ENCODE measurements at regions not wholly inside any gene's neighbourhood (a gene's known extent, or its start where the extent isn't known, plus 50 kb on each side); places are given as distances from the start of the nearest gene placed in this dataset.

DNA sequence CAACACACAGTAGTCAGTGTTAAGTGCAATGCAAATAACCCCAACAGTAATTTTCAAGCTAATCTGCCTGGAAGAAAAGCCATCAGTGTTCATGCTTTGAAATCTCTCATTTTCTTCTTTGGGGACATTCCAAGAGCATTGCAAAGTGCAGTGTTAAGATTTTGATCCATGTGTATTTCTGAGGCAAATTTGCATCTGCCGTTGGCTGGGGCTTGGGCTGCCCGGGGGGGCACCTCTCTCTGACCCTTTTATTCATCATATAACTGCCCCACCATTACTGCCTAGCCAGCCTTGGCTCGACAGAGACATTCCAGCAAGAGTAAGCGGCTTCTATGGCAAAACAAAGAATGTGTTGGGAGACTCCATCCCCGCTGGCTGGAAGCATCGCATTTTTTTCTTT is 483.5 kb downstream of the BRD1 start:
- TF ChIP-seq POLR2A (IDR thresholded peaks at IDR 0.05; ENCODE audit: low read depth, low read length) (no peak), TAF1 (IDR thresholded peaks at IDR 0.05; ENCODE audit: low read depth, low read length) (no peak), POLR2AphosphoS5 (IDR thresholded peaks at IDR 0.05; ENCODE audit: low read depth, low read length) (no peak), SPI1 (IDR thresholded peaks at IDR 0.05; ENCODE audit: low read depth, low read length) (no peak)

All from GM12891 (cell line).